ENCODE measurements at regions not wholly inside any gene's neighbourhood (a gene's known extent, or its start where the extent isn't known, plus 50 kb on each side); places are given as distances from the start of the nearest gene placed in this dataset.

- no peak for TF ChIP-seq CTCF (IDR thresholded peaks at IDR 0.05)
- no peak for TF ChIP-seq POLR2A (IDR thresholded peaks at IDR 0.05)
Measured at GRCh38 chr9:107782381-107782780, 292.8 kb upstream of the KLF4 start.
